Amygdala (tissue), 56 donors: ENCODE measurements at regions not wholly inside any gene's neighbourhood (a gene's known extent, or its start where the extent isn't known, plus 50 kb on each side); places are given as distances from the start of the nearest gene placed in this dataset.

Source experiments
- DNase-seq, 56 donors: peaks; one replicate each; lab custom pipeline; 2025; lab: John Stamatoyannopoulos, UW

- no peak for DNase-seq
Measured at GRCh38 chr1:57894315-57894714, 470.5 kb upstream of the DAB1 start.

- DNase-seq = peak in 3 of 56 donors; percentile 0 to 11 (median 7)
Measured at GRCh38 chr1:57889676-57890320, 465.9 kb upstream of the DAB1 start.

GRCh38 chr1:57887964-57888491, 464.2 kb upstream of the DAB1 start:
- no peak for DNase-seq

GRCh38 chr1:57886376-57886775, 462.5 kb upstream of the DAB1 start:
- no peak for DNase-seq

GRCh38 chr1:57883642-57883995, 459.8 kb upstream of the DAB1 start:
- no peak for DNase-seq

GRCh38 chr1:57882934-57883641, 459.2 kb upstream of the DAB1 start:
- no peak for DNase-seq

- peak in 1 of 56 donors; percentile 10 for DNase-seq
Measured at GRCh38 chr1:57882072-57882471, 458.2 kb upstream of the DAB1 start.

- no peak for DNase-seq
Measured at GRCh38 chr1:57881639-57882038, 457.8 kb upstream of the DAB1 start.

- DNase-seq = no peak
Measured at GRCh38 chr1:57879700-57880099, 455.8 kb upstream of the DAB1 start.

- DNase-seq = no peak
Measured at GRCh38 chr1:57874418-57874877, 450.6 kb upstream of the DAB1 start.

- DNase-seq = no peak
Measured at GRCh38 chr1:57872913-57873312, 449.1 kb upstream of the DAB1 start.

- DNase-seq = no peak
Measured at GRCh38 chr1:57868908-57869307, 445.0 kb upstream of the DAB1 start.

GRCh38 chr1:57868239-57868638, 444.4 kb upstream of the DAB1 start:
- no peak for DNase-seq

- DNase-seq = no peak
Measured at GRCh38 chr1:57866998-57867397, 443.1 kb upstream of the DAB1 start.

- DNase-seq = no peak
Measured at GRCh38 chr1:57860931-57861565, 437.2 kb upstream of the DAB1 start.

GRCh38 chr1:57860325-57860724, 436.5 kb upstream of the DAB1 start:
- DNase-seq = peak in 8 of 56 donors; percentile 3 to 22 (median 7)

- no peak for DNase-seq
Measured at GRCh38 chr1:57858740-57859139, 434.9 kb upstream of the DAB1 start.

GRCh38 chr1:57857809-57858208, 433.9 kb upstream of the DAB1 start:
- DNase-seq = no peak

- no peak for DNase-seq
Measured at GRCh38 chr1:57854436-57854835, 430.6 kb upstream of the DAB1 start.

GRCh38 chr1:57850176-57850940, 426.5 kb upstream of the DAB1 start:
- DNase-seq = no peak

- no peak for DNase-seq
Measured at GRCh38 chr1:57848406-57848805, 424.5 kb upstream of the DAB1 start.
